Stimulated activated CD8-positive, alpha-beta memory T cell treated with anti-CD3 and anti-CD28 coated beads, Interleukin-4, amount 100 ng/mL, for 1 hour (primary cell): ENCODE measurements at regions not wholly inside any gene's neighbourhood (a gene's known extent, or its start where the extent isn't known, plus 50 kb on each side); places are given as distances from the start of the nearest gene placed in this dataset.
"Not testable (repeated sequence)": the region's sequence is repeated elsewhere in the genome, so short reads cannot be mapped to it uniquely, and the experiment has no call there.

Source experiments
- DNase-seq, 2 donors: peaks; one replicate each; pipeline ENCODE4 v3.0.0-alpha.2; 2020; ENCODE audit warnings: low read depth in 2 of 2, low spot score in 1 of 2

GRCh38 chr4:18159117-18159912 lies 137.8 kb upstream of the LCORL start:
- DNase-seq, result not testable (repeated sequence)

- no peak for DNase-seq
Measured at GRCh38 chr4:18155067-18156041, 133.8 kb upstream of the LCORL start.

DNA sequence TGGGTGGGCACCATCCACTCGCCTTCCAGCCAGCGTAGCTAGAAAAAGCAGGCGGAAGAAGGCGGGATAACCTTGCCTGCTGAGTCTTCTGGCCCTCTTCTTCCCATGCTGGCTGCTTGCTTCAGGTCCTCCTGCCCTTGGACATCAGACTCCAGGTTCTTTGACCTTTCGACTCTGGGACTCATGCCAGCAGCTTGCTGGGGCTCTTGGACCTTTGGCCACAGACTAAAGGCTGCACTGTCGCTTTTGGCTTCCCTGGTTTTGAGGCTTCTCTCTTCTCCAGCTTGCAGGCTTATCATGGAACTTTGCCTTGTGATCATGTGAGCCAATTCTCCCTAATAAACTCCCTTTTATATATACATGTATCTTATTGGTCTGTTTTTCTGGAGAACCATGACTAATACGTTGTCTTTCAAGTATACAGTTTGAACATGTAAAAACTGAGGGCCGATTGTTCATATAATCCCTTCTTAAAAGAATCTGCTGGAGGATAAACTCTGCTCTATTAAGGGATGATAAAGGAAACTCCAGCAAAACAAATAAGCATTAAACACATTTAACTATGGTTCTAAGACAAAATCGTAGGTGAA lies 116.6 kb upstream of the LCORL start:
- DNase-seq, result no peak

DNA sequence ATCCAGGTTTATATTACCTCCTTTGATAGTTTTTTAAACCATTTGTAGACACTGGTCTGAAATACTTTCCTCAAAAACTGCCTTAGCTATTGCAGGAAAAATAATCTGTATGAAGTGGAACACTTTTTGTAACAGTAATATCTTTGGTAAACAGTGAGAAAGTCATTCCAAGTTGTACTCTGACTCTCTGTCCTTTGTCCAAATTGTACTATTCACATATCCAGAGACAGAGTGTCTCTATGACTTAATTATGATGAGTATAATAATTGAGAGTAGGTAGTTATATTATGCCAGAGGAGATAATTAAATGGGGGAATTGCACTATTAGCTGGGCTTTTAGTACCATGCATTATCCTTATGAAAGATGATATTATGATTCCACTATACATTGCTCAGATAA lies 112.6 kb upstream of the LCORL start:
- DNase-seq, result no peak

- DNase-seq, result no peak
Measured at GRCh38 chr4:18130256-18130655, 108.7 kb upstream of the LCORL start.

GRCh38 chr4:18128241-18128640 lies 106.7 kb upstream of the LCORL start:
- no peak for DNase-seq

DNA sequence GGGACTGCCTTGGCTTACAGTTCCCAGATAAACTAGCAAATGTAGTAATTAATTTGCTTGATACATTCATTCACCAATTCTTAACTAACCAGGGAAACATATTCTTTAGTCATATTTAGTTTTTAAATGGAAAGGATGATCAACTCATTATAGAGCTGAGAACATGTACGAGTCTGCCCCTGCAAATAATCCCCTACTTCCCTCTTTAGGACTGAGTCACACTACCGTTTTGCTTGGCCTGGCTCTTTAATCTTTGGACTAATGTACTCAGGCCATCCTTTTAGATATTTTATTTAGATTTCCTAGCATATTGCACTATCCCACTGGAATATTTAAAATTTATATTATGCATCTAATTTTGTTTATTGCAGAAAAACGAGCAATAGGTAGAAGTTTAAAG lies 105.5 kb upstream of the LCORL start:
- no peak for DNase-seq

GRCh38 chr4:18113710-18114331 lies 92.3 kb upstream of the LCORL start:
- DNase-seq, result no peak

DNA sequence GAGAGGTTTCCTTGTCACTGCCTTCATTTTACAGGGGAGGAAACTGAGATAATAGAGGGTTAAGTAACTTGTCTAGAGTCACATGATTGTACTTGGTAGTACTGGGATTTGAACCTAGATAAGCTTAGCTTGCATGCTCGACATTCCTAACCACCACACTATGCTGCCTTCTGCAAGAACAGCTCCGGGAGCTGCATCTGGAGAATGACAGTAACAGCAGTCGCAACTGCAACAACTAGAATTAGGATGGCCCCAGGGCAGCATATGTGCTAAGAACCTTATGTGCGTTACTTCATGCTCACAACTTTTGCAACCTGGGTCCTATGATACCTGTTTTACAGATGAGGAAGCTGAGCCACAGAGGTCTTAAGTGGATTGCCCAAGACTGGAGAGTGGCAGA lies 89.5 kb upstream of the LCORL start:
- no peak for DNase-seq

- DNase-seq, result no peak
Measured at GRCh38 chr4:18110099-18110498, 88.5 kb upstream of the LCORL start.

- DNase-seq, result no peak
Measured at GRCh38 chr4:18109676-18110075, 88.1 kb upstream of the LCORL start.

- DNase-seq, result not testable (repeated sequence)
Measured at GRCh38 chr4:18107848-18108528, 86.4 kb upstream of the LCORL start.

- no peak for DNase-seq
Measured at GRCh38 chr4:18106620-18107019, 85.1 kb upstream of the LCORL start.

DNA sequence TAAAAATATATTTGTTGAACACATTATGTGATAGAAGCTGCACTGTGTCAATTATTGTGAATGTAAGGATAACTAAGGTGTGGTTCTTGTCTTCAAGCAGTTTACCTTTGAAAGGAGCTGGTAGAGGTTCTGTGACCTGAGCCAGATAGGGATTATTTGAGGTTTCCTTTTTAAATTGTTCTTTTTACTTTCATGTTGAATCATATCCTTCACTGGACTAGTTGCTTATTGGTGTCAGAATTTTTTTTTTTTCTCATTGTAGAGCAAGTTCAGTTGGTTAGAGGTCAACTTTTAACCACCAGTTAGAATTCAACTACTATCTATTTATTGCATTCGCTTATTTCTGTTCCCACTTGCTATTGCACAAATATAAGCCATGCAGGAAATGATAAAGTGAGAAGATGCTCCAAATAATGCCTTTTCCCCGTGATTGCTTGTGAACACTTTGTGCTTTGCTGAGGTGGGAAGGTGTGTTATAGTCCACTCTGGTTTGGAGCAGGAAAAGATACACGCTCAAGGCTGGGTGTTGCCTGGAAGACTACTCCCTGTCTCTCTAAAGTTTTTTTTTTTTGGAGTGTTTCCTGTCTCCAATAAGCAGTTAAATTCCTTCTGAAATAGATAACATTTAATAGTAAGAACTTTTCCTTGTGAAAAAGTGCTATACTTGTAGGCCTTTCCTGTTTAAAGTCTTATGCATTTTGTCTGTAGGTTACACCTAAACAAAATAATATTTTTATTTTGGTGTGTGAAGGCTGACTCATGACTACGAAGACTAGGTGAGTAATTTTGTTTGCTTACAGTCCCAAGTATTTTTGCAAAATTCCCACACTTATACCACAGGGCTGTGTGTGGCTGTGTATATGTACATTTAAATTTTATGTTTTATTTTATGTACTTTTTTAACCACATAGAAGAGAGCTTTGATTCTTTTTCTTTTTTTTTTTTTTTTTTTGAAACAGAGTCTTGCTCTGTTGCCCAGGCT lies 83.8 kb upstream of the LCORL start:
- no peak for DNase-seq

DNA sequence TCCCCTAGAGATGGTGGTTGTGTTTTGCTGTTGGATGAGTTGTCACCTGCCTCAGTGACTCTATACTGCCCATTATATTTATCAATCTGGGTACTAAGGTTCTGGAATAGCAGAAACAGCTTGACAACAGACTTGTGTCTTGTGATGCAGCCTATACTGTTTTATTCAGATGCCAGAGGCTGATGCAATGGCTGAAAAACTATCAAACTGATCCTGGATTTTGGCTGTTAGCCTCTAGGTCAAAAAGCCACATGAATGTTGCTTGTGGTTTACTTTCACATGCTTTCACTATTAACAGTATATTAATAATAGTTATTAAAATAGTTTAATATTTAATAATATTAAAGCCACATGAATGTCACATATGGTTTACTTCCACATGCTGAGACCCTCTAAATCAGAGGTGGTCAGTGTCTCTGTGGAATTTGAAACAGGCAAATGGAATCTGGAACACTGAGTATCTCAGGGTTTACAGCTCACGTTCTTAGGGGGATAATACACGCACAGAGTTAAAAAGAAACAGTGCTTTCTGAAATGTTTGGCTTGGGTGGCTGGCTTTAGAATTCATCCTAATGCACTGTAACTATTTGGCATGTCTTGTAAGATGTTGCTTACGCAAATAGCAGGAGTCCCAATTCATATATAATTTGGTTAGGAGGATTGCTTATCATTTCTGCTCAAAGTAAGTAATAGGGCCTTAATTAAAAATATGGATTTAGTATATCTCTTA lies 82.5 kb upstream of the LCORL start:
- no peak for DNase-seq

- no peak for DNase-seq
Measured at GRCh38 chr4:18100657-18101056, 79.1 kb upstream of the LCORL start.

DNA sequence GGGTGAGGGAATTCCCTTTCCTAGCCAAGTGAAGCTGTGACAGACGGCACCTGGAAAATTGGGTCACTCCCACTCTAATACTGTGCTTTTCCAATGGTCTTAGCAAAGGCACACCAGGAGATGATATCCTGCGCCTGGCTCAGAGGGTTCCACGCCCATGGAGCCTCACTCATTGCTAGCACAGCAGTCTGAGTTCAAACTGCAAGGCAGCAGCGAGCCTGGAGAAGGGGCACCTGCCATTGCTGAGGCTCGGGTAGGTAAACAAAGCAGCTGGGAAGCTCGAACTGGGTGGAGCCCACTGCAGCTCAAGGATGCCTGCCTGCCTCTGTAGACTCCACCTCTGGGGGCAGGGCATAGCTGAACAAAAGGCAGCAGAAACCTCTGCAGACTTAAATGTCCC lies 68.9 kb upstream of the LCORL start:
- not testable (repeated sequence) for DNase-seq

GRCh38 chr4:18082236-18082635 lies 60.7 kb upstream of the LCORL start:
- DNase-seq, result no peak

GRCh38 chr4:18081708-18082107 lies 60.2 kb upstream of the LCORL start:
- no peak for DNase-seq
